ENCODE measurements at regions not wholly inside any gene's neighbourhood (a gene's known extent, or its start where the extent isn't known, plus 50 kb on each side); places are given as distances from the start of the nearest gene placed in this dataset.

- H3K27me3 ChIP-seq = no peaks in the 10 kb centered on the region
- DNase-seq (ENCODE audit: low read depth in 1 of 2, low spot score in 1 of 2) = no peak
- no peak overlapping the region for H3K4me3 ChIP-seq
- H3K4me1 ChIP-seq (ENCODE audit: low read depth) = no peaks in the 10 kb centered on the region
- H3K27ac ChIP-seq = no peak overlapping the region
- H3K9me3 ChIP-seq (ENCODE audit: low read depth) = no peaks in the 10 kb centered on the region
- TF ChIP-seq, protein P1, sequence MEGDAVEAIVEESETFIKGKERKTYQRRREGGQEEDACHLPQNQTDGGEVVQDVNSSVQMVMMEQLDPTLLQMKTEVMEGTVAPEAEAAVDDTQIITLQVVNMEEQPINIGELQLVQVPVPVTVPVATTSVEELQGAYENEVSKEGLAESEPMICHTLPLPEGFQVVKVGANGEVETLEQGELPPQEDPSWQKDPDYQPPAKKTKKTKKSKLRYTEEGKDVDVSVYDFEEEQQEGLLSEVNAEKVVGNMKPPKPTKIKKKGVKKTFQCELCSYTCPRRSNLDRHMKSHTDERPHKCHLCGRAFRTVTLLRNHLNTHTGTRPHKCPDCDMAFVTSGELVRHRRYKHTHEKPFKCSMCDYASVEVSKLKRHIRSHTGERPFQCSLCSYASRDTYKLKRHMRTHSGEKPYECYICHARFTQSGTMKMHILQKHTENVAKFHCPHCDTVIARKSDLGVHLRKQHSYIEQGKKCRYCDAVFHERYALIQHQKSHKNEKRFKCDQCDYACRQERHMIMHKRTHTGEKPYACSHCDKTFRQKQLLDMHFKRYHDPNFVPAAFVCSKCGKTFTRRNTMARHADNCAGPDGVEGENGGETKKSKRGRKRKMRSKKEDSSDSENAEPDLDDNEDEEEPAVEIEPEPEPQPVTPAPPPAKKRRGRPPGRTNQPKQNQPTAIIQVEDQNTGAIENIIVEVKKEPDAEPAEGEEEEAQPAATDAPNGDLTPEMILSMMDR (IDR thresholded peaks at IDR 0.05; ENCODE audit: low read depth, low read length) = no peak
- no peaks in the 10 kb centered on the region for H3K36me3 ChIP-seq
These were observed 124.6 kb upstream of the BCL2L14 start for GRCh38 chr12:11946161-11946560.

DNA sequence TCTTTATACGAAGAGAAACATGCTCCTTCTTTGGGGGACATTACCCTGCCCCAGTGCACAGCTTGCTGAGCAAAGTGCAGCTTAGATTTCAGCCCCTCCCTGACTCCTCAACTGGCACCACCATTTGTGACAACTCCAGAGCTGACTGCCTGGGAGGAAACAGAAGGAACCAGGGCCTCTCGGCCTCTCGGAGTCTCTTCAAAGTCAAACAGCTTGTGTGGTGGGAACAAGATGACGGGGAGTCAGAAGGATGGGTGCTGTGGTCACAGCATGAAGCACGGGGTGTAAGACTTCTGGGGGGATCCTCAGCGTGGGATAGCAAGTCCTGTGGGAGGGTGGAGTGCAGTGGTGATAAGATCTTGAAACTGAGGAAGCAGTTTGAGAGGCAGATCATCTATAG lies 123.5 kb upstream of the BCL2L14 start:
- TF ChIP-seq, protein P1 (IDR thresholded peaks at IDR 0.05; ENCODE audit: low read depth, low read length) = no peak
- Histone ChIP-seq H3K27me3 (no peaks in the 10 kb centered on the region), H3K4me1 (ENCODE audit: low read depth) (no peaks in the 10 kb centered on the region), H3K36me3 (no peaks in the 10 kb centered on the region), H3K4me3 (no peak overlapping the region), H3K9me3 (ENCODE audit: low read depth) (no peaks in the 10 kb centered on the region), H3K27ac (no peak overlapping the region)
- no peak for DNase-seq (ENCODE audit: low read depth in 1 of 2, low spot score in 1 of 2)

DNA sequence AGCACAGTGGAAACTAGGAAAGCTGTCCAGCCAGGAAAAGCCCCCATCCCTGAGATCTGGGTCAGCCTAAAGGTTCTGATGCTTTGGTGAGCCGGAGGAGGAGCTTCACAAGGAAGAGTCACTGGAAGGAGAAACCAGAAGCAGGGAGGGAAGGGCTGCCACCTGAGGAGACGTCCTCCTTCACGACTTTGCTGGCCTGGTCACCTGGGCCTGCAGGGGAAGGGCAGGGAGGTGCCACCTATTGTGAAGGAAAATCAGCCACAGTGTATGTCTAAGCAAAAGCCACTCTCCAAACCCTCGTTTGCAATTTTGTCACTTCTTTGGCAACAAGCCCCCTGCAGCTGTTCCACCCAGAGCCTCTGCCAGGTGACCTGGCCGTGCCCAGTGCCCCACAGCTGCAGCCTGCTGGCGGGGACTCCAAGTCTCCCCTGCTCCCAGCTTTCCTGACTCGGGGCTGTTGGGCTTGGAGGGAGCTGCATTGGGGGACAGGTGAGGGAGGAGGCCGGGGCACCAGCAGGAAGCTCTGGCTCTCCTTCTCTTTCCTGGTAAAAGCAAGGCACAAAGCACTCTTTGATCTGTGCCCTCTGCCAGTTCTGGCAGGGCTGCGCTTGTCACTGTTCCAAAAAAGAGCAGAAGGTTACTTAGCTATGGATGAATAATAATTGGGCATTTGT lies 120.9 kb upstream of the BCL2L14 start:
- Histone ChIP-seq H3K27me3 (no peaks in the 10 kb centered on the region), H3K27ac (no peak overlapping the region), H3K4me3 (no peak overlapping the region), H3K4me1 (ENCODE audit: low read depth) (no peaks in the 10 kb centered on the region), H3K36me3 (no peaks in the 10 kb centered on the region), H3K9me3 (ENCODE audit: low read depth) (no peaks in the 10 kb centered on the region)
- DNase-seq (ENCODE audit: low read depth in 1 of 2, low spot score in 1 of 2) = no peak
- TF ChIP-seq, protein P1 (IDR thresholded peaks at IDR 0.05; ENCODE audit: low read depth, low read length) = no peak

- DNase-seq (ENCODE audit: low read depth in 1 of 2, low spot score in 1 of 2) = no peak
- Histone ChIP-seq H3K27me3 (no peaks in the 10 kb centered on the region), H3K27ac (no peak overlapping the region), H3K36me3 (no peaks in the 10 kb centered on the region), H3K4me3 (no peak overlapping the region), H3K4me1 (ENCODE audit: low read depth) (no peaks in the 10 kb centered on the region), H3K9me3 (ENCODE audit: low read depth) (no peaks in the 10 kb centered on the region)
- TF ChIP-seq, protein P1 (IDR thresholded peaks at IDR 0.05; ENCODE audit: low read depth, low read length) = no peak
These were observed 119.5 kb upstream of the BCL2L14 start for GRCh38 chr12:11951209-11951608.

DNA sequence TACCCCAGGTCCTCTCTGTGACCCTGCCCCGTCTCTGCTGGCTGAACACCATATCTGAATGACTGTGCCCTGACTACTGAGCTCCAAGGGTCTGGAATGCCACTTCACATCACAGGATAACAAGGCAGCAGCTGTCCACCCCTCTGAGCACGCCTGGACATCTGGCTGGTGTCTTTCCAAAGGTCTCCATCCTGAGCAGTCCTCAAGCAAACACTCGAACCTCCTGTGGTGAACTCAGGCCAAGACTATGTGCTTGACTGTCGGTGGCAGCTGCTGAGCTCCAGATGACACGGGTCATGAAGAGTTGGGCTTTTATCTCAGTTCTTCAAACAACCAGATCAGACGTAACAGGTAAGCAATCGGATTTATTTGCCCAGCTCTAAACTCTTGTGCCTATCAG lies 117.2 kb upstream of the BCL2L14 start:
- TF ChIP-seq, protein P1 (IDR thresholded peaks at IDR 0.05; ENCODE audit: low read depth, low read length) = no peak
- peak in 1 of 2 donors; percentile 12 for DNase-seq (ENCODE audit: low read depth in 1 of 2, low spot score in 1 of 2)
- Histone ChIP-seq H3K9me3 (ENCODE audit: low read depth) (no peaks in the 10 kb centered on the region), H3K4me3 (no peak overlapping the region), H3K36me3 (no peaks in the 10 kb centered on the region), H3K27me3 (no peaks in the 10 kb centered on the region), H3K4me1 (ENCODE audit: low read depth) (no peaks in the 10 kb centered on the region), H3K27ac (no peak overlapping the region)
